HG03342 (cell line): ENCODE measurements at regions not wholly inside any gene's neighbourhood (a gene's known extent, or its start where the extent isn't known, plus 50 kb on each side); places are given as distances from the start of the nearest gene placed in this dataset.

Experiments
- ATAC-seq: cut with Tn5 transposase; IDR thresholded peaks from one replicate; pipeline ENCODE4 v1.9.1; 2021; ENCODE audit warnings: mild to moderate bottlenecking, moderate library complexity; ENCODE audit not compliant: unreplicated experiment

- ATAC-seq, result no peak
Measured at GRCh38 chr1:78415165-78415564, 75.6 kb upstream of the PTGFR start.

- ATAC-seq, result no peak
Measured at GRCh38 chr1:78419309-78419708, 71.5 kb upstream of the PTGFR start.

- no peak for ATAC-seq
Measured at GRCh38 chr1:78420181-78420580, 70.6 kb upstream of the PTGFR start.

GRCh38 chr1:78420688-78421087 is 70.1 kb upstream of the PTGFR start:
- no peak for ATAC-seq

GRCh38 chr1:78424720-78425119 is 66.1 kb upstream of the PTGFR start:
- no peak for ATAC-seq

DNA sequence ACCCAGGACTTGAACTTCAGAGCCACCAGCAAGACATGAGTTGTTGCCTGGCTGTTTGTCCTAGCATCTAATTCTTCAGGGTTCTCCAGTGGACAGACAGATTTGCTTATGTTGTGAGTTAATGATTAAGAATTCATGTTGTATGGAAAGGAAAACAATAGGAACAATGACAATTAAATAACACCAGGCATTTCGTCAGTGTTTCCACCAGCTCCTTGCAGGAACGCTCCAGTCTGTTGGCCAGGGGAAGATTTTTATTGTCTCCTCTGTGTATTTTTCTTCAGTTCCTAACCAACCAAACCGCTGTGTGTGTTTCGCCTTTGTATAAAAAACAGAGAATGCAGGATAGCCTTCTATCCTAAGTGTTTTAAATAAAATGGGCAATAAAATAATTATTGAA is 64.4 kb upstream of the PTGFR start:
- ATAC-seq, result no peak

GRCh38 chr1:78427506-78427905 is 63.3 kb upstream of the PTGFR start:
- ATAC-seq, result no peak

- ATAC-seq, result no peak
Measured at GRCh38 chr1:78432016-78432415, 58.8 kb upstream of the PTGFR start.

DNA sequence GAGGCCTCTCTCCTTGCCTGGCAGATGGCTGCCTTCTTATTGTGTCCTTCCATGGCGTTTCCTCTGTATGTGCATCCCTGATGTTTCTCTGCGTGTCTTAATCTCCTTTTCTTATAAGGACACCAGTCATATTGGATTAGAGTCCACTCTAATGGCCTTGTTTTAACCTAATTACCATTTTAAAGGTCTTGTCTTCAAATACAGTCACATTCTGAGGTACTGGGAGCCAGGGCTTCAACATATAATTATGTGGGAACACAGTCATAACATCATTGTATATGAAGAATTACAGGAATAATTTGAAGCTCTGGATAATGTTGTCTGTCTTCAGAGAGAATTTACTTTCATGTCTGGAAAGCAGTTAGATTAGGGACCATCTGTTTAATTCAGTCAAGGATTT is 56.4 kb upstream of the PTGFR start:
- ATAC-seq, result no peak

DNA sequence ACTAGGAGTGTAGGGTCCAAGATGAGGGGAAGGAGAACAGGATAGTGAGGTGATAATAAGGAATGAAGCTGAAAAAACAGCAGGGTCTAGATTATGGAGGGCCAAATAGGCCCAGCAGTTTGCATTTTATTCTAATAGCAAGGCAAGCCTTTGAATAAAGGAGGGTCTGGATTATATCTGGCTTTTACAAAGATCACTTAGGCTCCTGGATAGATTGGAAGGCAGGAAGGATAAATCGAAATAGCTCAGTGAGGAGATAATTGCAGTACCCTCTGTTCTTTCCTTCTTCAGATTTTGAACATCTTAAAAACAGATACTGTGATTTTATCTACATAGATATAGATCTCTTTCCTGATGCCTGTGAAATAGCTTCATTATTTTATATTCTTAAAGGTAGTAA is 53.8 kb upstream of the PTGFR start:
- ATAC-seq, result no peak

GRCh38 chr1:78437396-78437795 is 53.4 kb upstream of the PTGFR start:
- no peak for ATAC-seq

- no peak for ATAC-seq
Measured at GRCh38 chr1:78437941-78438340, 52.8 kb upstream of the PTGFR start.

GRCh38 chr1:78440381-78440793 is 50.4 kb upstream of the PTGFR start:
- ATAC-seq, result no peak
